HEK293T (cell line): ENCODE measurements at regions not wholly inside any gene's neighbourhood (a gene's known extent, or its start where the extent isn't known, plus 50 kb on each side); places are given as distances from the start of the nearest gene placed in this dataset.

Experiments used
- BHLHE40 ChIP-seq: fragments of 450-650 bp; IDR thresholded peaks from 2 replicates; pipeline ENCODE4 v1.6.1; 2016; ENCODE audit warnings: mild to moderate bottlenecking, moderate library complexity, borderline replicate concordance
- FOXA1 ChIP-seq: fragments of 450-650 bp; IDR thresholded peaks from 2 replicates; pipeline ENCODE4 v1.6.1; 2016; ENCODE audit warnings: mild to moderate bottlenecking
- FOXK2 ChIP-seq: fragments of 450-650 bp; IDR thresholded peaks from 2 replicates; pipeline ENCODE4 v1.6.1; 2016; ENCODE audit warnings: mild to moderate bottlenecking
- LEF1 ChIP-seq: fragments of 450-650 bp; IDR thresholded peaks from 2 replicates; pipeline ENCODE4 v1.6.1; 2017; ENCODE audit warnings: mild to moderate bottlenecking, borderline replicate concordance
- SP1 ChIP-seq: fragments of 450-650 bp; IDR thresholded peaks from 2 replicates; pipeline ENCODE4 v1.6.1; 2017
- SUZ12 ChIP-seq: fragments of 450-650 bp; IDR thresholded peaks from 2 replicates; pipeline ENCODE4 v1.6.1; 2016; ENCODE audit warnings: mild to moderate bottlenecking
- TARDBP ChIP-seq: fragments of 450-650 bp; IDR thresholded peaks from 2 replicates; pipeline ENCODE4 v1.6.1; 2016

DNA sequence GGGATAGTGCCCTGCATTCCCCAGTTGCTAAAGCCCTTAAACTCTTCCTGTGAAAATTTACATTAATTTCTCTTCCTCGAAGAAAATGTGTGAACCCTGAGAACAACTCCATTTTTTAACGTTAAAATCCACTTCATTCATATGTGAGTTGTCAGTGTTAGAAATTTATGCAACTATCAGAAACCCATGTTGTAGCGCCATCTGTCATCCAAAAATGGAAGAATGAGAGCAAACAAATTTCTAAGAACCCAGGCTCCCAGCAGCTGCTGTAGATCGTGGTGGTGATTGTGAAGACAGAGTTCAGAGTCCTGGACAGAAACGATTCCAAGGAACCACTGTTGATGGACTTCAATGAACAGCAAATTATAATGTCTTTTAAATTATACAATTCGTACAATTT is 179.7 kb upstream of the NDN start:
- TF ChIP-seq FOXA1 (no peak), SUZ12 (no peak), LEF1 (no peak), SP1 (no peak), BHLHE40 (no peak), FOXK2 (no peak), TARDBP (no peak)
